ENCODE measurements at regions not wholly inside any gene's neighbourhood (a gene's known extent, or its start where the extent isn't known, plus 50 kb on each side); places are given as distances from the start of the nearest gene placed in this dataset.
"Not testable (repeated sequence)": the region's sequence is repeated elsewhere in the genome, so short reads cannot be mapped to it uniquely, and the experiment has no call there.

DNA sequence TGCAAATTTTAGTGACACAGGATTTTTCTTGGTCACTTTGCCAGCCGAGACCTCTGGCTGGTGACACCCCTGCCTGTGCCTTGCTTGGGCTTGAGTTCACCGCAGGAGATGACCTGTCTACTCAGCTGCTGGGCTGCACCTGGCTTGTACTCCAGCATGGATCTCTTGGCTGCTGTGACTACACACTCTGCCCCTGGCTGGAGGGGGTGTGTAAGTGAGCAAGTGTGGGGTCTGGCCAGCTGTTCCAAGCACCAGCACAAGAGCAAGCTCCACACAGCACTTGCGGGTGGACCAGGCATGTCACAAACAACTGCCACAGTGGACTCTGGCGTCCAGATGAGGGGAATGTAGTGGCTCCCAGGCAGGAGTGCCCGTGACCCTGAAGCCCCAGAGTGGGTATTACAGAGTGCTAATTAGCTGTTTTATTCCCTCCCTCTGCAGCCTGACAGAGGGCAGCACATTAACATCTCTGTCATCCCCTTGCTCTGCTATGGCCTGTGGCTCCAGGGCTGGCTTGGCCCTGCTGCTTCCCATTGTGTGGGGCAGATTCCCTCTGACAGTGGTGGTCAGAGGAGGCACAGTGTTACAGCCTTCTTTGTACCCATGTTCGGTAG lies 1387.2 kb downstream of the OLFM4 start:
- Histone ChIP-seq H3K9me3 (no peaks in the 10 kb centered on the region), H3K4me3 (no peak overlapping the region), H3K36me3 (replicated peaks in 1 of 2; ENCODE audit: insufficient read depth in 1 of 2, low read depth in 2 of 2) (no peaks in the 10 kb centered on the region), H3K27ac (no peak overlapping the region), H3K27me3 (no peaks in the 10 kb centered on the region), H3K4me1 (no peaks in the 10 kb centered on the region)
- no peak for ATAC-seq
- TF ChIP-seq POLR2A (IDR thresholded peaks at IDR 0.05) = no peak
- no peak for TF ChIP-seq CTCF (IDR thresholded peaks at IDR 0.05)
- intact Hi-C loops (cut with DNase I) = no loop called here
- DNase-seq = no peak
- WGBS, 2 donors = 85 to 88% methylated on average over 6 of the region's 6 CpGs

DNA sequence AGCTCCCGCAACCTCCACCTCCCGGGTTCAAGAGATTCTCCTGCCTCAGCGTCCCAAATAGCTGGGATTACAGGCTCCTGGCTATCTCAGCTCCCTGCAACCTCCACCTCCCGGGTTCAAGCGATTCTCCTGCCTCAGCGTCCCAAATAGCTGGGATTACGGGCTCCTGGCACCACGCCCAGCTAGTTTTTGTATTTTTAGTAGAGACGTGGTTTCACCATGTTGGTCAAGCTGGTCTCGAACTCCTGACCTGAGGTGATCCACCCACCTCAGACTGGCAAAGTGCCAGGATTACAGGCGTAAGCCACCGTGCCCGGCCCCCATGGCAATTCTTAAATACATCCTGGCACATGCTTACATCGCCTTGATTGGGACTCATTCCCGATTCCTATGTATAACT lies 1394.3 kb downstream of the OLFM4 start:
- H3K36me3 ChIP-seq (replicated peaks in 1 of 2; ENCODE audit: insufficient read depth in 1 of 2, low read depth in 2 of 2); H3K27ac ChIP-seq; intact Hi-C loops (cut with DNase I); H3K4me1 ChIP-seq; H3K4me3 ChIP-seq; H3K9me3 ChIP-seq; H3K27me3 ChIP-seq; ATAC-seq; DNase-seq: not testable (repeated sequence)
- 86 to 90% methylated on average over 14 to 15 of the region's 15 CpGs for WGBS, 2 donors

GRCh38 chr13:54424344-54424743 lies 1395.7 kb downstream of the OLFM4 start:
- ATAC-seq (no peak), DNase-seq (no peak)
- H3K4me1 ChIP-seq = no peaks in the 10 kb centered on the region
- intact Hi-C loops (cut with DNase I) = no loop called here
- H3K27ac ChIP-seq = no peak overlapping the region
- no peaks in the 10 kb centered on the region for H3K36me3 ChIP-seq (replicated peaks in 1 of 2; ENCODE audit: insufficient read depth in 1 of 2, low read depth in 2 of 2)
- no peak overlapping the region for H3K4me3 ChIP-seq
- H3K9me3 ChIP-seq = no peaks in the 10 kb centered on the region
- TF ChIP-seq CTCF (IDR thresholded peaks at IDR 0.05) (no peak), POLR2A (IDR thresholded peaks at IDR 0.05) (no peak)
- no peaks in the 10 kb centered on the region for H3K27me3 ChIP-seq
- 16 to 36% methylated on average over 2 of the region's 2 CpGs for WGBS, 2 donors

GRCh38 chr13:54433493-54434206 lies 1405.0 kb downstream of the OLFM4 start:
- WGBS, 2 donors = 18 to 24% methylated on average over 4 of the region's 4 CpGs
- peaks cover 4% of the 10 kb centered on the region for H3K4me1 ChIP-seq
- TF ChIP-seq POLR2A (IDR thresholded peaks at IDR 0.05) (no peak), CTCF (IDR thresholded peaks at IDR 0.05) (no peak)
- no peaks in the 10 kb centered on the region for H3K36me3 ChIP-seq (replicated peaks in 1 of 2; ENCODE audit: insufficient read depth in 1 of 2, low read depth in 2 of 2)
- peaks cover 0 to 4% (median 0%) of the 10 kb centered on the region in 3 donors for H3K9me3 ChIP-seq
- H3K27ac ChIP-seq = peak overlapping the region in 1 of 4 donors; percentile 32
- ATAC-seq (peak; percentile 97), DNase-seq (peak; percentile 67 to 81 (median 78))
- intact Hi-C loops (cut with DNase I) = no loop called here
- no peaks in the 10 kb centered on the region for H3K27me3 ChIP-seq
- no peak overlapping the region for H3K4me3 ChIP-seq

GRCh38 chr13:54440853-54441400 lies 1412.3 kb downstream of the OLFM4 start:
- ATAC-seq; H3K27me3 ChIP-seq; H3K4me1 ChIP-seq; H3K9me3 ChIP-seq; H3K36me3 ChIP-seq (replicated peaks in 1 of 2; ENCODE audit: insufficient read depth in 1 of 2, low read depth in 2 of 2); H3K27ac ChIP-seq; DNase-seq; H3K4me3 ChIP-seq; intact Hi-C loops (cut with DNase I): not testable (repeated sequence)
- WGBS, 2 donors = 94 to 95% methylated on average over 16 to 24 of the region's 27 CpGs
